Fibroblast of skin of scalp (primary cell): ENCODE measurements at regions not wholly inside any gene's neighbourhood (a gene's known extent, or its start where the extent isn't known, plus 50 kb on each side); places are given as distances from the start of the nearest gene placed in this dataset.
A peak's percentile ranks its signal among the peaks of the same experiment; 100 is the strongest.
"Not testable (repeated sequence)": the region's sequence is repeated elsewhere in the genome, so short reads cannot be mapped to it uniquely, and the experiment has no call there.

Experiments
- DNase-seq: peaks from one replicate; pipeline ENCODE4 v3.0.0-alpha.2; 2013

DNA sequence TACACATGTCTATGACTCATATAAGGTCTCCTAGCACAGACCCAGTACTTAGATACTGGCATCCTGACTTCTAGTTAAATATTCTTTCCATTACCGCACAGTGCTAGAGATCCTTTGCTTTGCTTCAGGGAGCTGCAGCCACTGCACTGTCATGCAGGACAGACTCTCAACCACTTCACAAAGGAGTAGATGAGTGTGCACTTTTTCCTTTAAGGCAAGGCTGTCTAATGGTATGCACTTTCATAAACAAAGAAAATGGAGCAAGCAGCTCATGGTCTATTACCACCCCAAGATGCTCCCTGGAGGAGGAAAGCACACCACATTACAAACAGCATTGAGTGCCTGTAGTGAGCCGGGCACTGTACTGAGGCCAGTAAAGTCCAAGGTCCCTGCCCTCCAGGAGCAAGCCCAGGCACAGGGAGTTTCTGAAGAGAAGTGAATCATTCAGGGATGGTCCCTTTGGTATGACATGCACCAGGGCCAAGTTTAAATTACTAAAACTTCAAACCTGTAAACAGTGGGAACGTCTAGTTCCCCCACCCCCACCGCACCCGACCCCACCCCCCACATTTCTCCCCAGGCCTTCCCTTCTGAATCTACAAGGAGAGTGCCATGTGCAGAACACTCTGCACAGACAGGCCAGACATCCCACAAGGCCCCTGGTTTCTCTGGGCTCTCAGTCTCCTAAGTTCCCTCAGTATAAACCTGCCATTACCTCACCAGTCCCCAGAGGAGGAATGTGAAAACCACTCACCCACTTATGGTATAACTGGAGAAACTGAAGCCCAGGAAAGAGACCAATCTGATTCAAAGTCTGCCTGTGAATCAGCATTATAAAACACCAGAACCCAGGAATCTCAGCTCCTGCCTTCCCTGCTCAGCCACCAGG lies 107.8 kb upstream of the BCL6 start:
- no peak for DNase-seq

DNA sequence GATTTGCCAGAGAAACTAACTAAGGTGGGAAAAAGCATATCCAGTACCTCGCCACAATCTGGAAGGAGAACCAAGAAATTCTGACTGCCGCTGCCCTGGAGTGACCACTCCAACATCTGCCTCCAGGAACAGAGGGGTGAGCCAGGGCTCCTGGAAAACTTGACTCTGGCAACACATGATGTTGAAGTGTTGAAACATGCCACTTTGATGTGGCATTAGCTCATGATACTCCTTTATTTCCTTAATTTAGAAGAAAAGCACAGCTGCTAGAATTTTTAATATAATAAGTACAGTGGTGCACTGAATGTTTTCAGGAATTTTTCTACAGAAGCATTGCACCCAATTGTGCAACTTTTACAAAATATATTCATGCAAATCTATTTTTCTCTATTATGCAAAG lies 109.9 kb upstream of the BCL6 start:
- DNase-seq, result no peak

DNA sequence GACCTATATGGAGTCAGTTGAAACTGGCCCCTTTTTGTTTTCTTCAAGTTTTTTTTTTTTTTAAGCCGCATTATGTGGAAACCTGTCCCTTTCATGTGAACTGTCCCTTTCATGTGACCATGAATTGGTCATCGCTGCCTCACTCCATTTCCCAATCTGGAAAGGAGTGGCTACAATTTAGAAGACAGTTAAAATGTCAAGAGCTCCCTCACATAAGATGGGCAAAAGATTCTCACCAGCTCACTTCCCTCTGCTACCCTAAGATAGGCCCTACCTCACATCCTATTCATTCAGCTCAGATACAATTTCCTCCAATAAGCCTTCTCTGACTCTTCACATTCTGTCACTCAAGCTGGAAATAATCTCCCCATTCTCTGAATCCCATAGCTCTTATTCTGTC lies 111.3 kb upstream of the BCL6 start:
- no peak for DNase-seq

DNA sequence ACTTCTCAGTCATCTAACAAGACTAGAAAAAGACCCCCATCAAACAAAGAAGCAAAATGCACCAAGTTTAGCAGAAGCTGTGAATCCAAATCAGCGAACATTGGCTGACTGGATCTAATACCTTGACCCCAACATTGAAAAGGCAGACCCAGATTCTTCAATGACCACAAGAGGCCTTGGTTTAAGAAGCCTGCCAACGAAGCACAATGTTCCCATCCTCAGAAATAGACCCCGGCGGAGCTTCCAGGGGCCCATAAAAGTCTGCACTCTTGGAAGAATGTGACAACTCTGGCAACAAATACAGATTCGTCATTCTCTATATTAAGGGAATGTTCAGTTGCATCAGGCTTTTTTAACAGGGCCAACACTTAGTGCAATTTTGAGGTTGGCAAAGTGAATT lies 112.8 kb upstream of the BCL6 start:
- no peak for DNase-seq

DNA sequence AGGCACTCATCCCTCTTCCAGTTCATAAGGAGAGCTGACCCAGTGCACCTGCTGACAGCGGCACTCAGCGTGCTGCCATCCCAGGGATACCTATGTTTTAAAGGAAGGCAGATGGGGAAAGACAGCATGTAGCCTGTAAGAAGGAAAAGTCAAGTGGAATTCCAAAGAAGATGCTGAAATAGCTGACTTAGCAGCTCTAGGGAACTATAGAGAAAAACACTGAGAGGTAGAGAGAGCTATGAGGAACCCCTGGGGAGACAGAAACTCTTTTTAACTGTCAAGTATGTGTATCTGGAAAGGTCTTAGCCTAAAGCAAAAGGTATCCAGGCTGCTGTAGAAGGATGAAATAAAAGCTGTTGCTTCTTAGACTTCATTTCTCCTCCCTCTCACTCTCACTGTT lies 113.4 kb upstream of the BCL6 start:
- DNase-seq, result no peak

DNA sequence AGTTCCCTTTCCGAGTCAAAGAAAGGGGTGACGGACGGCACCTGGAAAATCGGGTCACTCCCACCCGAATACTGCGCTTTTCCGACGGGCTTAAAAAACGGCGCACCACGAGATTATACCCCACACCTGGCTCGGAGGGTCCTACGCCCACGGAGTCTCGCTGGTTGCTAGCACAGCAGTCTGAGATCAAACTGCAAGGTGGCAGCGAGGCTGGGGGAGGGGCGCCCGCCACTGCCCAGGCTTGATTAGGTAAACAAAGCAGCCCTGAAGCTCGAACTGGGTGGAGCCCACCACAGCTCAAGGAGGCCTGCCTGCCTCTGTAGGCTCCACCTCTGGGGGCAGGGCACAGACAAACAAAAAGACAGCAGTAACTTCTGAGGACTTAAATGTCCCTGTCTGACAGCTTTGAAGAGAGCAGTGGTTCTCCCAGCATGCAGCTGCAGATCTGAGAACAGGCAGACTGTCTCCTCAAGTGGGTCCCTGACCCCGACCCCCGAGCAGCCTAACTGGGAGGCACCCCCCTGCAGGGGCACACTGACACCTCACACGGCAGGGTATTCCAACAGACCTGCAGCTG lies 117.5 kb upstream of the BCL6 start:
- DNase-seq, result not testable (repeated sequence)

DNA sequence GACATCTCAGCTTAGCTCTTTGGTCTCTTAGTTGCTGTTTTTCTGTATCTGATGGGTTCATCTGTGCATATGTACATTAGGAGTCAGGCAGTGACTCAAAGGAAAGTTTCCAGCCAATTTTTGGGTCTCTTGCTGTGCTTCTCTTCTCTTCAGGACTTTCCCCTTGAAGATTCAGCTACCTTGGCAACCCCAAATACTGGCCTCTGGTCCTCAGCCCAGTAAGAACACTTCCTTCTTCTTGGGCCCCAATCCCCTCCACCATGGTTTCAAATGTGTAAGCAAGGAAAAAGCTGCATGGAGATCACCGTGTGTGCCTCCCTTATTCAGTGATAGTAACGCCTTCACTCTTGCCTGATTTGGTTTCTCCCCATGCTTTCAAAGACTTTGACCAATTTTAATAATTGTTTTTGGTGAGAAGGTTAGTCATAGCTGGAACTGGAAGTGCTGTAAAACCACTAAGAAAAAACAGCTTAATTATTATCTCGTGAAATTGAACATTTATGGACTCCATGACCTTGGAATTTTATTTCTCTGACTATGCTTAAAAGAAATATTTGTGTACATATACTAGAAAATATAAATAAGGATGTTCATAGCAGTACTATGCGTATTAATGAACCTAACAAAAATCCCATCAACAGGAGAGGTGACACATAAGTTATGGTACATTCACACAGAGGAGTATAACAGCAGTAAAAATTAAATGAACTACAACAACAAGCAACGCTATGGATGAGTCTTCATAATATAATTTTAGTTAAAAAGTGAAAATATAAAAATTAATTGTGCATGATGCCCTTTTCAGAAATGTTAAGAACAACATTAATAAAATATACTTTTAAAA lies 125.3 kb upstream of the BCL6 start:
- no peak for DNase-seq

DNA sequence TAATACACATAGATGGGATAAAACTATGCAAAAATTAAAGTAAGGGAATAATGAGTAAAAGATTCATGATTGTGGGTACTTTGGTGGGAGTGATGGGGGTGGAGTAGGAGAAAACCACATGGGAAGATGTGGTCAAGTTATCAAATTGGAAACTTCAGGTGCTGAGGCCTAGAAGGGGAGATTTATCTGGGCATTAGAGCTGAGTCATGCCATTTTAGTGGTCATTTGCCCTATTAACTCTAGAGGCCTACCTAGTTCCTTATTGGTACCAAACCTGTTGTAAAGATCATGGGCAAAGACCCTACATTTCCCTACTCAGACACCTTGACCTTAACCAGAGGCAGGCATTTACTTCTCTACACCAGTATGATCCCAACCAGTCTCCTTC lies 125.9 kb upstream of the BCL6 start:
- no peak for DNase-seq

DNA sequence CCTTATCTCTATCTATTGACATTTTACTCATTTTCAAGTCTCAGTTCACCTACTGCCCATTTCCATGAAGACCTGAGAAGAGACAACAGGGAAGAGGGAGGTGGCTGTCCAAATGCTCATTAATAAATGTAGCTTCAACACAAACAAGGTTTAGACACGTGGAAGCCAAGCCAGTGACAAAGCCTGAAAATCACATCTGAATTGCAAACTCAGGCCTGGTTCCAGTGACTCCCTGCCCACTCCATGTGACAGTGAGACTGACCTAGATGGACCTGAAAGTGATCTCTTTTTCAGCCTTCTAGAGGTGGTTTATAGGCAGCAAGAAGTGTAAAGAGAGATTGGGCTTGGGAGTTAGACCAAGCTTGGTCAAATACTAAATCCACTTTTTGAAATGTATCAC lies 126.6 kb upstream of the BCL6 start:
- DNase-seq, result no peak

DNA sequence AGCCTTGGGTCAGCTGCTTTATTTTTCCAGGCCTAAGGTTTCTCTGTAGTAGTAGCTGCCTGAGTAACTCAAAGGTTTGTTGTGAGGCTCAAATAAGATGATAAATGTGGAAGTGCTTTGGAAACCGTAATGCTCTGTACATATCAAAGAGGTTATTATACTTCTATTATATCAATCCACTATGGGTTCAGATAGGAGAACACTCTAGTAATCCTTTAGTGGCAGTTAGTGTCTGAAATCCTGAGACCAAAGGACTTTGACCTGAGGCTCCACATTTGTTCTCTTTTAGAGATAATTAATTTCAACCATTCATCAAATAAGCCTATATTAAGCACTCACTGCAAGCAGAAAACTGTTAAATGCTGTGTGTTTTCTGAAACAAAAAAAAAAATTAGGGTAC lies 128.6 kb upstream of the BCL6 start:
- no peak for DNase-seq

DNA sequence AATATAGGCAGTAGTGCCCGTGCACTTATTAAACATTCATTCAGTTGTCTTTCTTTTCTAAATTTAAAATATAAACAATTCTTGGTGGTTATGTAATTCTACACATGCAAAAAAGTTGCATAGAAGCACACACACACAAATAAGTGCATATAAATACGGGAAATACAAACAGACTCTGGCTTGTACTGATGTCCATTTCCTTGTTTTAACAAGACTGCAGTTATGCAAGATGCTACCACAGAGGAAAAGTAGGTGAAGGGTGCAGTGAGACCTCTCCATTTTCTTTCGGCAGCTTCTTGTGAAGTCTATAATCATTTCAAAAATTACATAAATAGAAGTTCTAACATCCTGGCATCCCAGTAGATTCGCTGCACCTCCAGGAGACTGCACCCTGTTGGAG lies 130.6 kb upstream of the BCL6 start:
- DNase-seq, result no peak

DNA sequence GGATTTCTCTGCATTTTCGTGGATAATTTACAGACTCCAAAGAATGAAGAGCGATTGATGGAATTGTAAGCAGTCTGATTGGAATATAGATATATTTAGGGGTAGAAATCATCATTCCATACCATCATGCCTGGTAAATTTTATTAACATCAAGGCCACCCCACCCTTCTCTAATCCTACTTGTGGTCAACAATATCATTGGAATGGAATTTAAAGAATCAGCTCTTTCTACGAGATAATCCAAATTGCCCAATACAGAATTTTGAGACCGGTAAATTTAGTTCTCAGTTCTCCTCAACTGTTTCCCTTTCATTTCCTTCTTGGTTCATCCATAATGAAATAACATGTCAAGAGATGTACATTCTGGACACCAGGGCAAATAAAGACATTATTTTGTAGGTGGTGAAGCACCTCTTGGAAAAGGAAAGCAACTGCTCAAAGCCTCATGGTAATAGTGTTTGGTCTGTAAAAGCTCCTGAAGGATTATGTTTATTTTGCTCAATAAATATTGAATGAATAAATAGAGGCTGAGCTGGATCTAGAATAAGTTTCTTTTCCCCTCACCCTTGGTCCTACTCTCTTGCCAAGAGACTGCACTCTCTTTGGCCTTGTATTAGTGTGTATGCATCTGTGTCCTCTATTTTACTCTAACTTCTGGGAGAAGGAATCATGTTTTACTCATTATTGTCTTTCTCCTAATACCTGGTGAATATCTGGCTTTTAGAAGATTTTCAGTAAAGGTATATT lies 133.7 kb upstream of the BCL6 start:
- DNase-seq, result peak; percentile 65

DNA sequence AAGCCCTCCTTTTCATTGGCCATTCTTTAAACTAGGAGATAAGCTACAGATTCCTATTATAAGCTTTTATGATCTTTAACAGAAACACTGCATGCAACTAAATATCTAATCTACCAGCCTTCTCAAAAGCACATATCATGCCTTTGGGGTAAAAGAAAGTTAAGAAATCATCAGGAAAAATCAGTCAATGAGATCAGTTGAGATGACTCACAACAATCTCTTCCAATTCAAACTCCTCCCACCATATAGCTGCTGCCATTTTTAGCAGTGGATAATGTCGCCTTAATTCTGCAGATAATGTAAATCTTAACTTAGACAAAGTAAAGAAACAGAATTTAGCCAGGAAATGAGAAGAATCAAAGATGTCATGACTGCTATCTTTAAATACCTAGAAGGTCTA lies 135.2 kb upstream of the BCL6 start:
- DNase-seq, result no peak

DNA sequence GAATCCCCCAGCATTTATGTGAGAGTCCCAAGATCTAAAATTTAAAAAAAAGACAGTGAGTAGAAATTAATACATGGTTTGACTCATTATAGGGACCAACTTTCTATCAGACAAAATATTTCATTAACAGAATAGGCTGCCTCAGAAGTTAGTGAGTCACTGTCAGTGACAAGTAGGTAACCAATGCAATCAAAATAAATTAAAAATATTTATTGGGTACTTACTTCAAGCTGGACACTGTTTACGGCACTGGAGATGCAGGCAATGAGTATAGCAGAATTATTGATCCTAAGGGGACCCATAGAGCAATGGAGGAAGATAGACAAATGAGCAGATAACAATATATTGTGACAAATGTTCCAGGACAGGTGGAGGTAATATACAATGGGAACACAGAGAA lies 135.6 kb upstream of the BCL6 start:
- no peak for DNase-seq

DNA sequence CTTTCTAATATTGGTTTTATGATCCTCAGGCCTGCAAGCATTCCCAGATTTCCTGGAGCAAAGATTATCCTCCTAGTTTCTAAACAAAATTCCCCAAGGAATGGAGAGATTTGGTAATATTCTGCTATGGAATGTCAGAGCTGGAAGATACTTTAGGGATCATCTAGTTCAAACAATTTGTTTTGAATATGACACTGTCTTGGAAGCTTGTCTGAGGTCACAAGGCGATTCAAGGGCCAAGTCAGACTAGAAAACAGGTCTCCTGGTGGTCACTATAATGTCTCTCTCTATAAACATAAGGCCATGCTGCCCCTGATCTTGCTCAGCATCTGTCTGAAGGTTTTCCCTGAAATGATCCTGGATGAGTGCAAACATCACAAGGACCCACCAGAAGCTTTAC lies 143.4 kb upstream of the BCL6 start:
- DNase-seq, result peak; percentile 20

DNA sequence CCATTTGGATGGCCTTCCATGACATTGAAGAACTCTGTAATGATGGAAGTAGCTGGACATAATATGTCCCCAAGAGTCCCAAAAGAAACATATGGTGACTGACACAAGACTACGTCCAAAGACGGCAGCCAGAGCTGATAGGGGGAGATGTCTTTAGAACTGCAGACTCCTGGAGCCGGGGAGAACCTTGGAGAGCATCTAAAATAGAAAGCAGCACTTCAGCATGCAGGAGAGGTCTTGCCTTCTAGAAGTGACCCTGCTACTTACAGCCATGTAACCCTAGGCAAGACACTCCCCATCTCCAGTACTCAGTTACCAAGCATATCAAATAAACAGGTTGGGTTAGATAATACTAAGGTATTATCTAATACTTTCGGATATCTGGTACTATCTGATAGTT lies 143.8 kb upstream of the BCL6 start:
- no peak for DNase-seq

DNA sequence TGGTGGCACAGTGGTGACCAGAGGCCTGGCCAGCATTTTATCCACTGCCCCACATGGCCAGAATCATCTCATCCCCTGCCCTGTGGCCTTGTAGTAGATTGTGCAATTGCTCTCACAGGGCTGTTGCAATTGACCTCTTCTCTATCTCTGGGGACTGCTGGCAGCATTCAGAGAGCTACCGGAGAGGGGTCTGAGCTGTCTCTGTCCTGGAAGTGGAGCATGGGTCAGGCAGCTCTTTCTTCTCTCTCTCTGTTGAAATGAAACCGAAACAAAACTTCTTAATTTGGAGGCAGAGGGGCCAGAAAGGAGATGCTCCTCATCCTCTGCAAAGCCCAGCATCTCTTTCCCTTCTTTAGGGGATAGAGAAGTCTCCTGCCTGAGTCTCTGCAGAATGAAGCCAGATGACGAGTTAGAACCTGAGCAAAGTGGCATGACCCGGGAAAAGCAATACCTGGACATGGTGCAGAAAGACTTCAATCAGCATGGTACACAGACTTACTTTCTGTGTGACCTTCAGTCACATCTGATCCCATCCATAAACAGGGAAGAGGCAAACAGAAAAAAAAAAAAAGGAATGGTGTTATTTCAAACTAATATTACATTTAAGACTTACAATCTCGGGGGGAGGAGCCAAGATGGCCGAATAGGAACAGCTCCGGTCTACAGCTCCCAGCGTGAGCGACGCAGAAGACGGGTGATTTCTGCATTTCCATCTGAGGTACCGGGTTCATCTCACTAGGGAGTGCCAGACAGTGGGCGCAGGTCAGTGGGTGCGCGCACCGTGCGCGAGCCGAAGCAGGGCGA lies 144.5 kb upstream of the BCL6 start:
- no peak for DNase-seq

DNA sequence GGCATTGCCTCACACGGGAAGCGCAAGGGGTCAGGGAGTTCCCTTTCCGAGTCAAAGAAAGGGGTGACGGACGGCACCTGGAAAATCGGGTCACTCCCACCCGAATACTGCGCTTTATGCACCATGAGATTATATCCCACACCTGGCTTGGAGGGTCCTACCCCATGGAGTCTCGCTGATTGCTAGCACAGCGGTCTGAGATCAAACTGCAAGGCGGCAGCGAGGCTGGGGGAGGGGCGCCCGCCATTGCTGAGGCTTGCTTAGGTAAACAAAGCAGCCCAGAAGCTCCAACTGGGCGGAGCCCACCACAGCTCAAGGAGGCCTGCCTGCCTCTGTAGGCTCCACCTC lies 145.1 kb upstream of the BCL6 start:
- DNase-seq, result not testable (repeated sequence)

DNA sequence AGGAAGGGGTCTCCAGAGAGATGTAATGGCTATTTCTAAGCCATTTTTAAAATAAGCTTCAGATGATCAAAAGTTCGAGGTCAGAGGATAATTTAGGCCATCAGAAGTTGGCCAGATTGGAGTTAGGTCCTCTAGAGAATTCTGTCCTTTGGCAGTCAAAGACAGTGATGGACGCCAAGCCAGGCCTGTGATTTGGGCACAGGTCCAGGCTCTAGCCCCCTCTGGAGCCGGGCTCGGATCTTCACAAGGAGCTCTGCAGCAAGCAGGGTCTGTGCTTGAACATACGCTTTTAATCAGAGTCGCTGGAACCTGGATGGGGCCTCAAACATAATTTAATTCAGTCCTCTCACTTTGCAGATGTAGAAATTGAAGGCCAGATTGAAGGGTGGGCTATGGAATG lies 151.4 kb upstream of the BCL6 start:
- no peak for DNase-seq

DNA sequence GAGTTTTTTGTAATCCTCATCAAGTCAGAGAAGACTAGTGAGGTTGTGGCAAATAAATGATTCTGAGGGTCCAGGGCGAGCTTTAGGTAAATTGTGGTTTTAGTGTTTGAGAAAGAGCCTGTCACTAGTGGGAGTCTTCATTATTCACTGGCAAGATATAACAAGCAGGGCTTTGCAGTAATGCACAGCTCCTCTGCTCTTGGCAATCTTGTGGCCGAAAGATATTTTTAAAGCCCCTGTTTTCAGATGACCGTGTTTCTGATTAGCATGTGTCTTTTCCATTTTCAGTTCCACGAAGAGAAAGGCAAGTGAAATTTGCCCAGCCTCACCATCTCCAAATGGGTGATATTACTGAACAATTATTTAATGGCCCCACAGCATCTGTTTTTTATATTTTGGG lies 154.0 kb upstream of the BCL6 start:
- no peak for DNase-seq

DNA sequence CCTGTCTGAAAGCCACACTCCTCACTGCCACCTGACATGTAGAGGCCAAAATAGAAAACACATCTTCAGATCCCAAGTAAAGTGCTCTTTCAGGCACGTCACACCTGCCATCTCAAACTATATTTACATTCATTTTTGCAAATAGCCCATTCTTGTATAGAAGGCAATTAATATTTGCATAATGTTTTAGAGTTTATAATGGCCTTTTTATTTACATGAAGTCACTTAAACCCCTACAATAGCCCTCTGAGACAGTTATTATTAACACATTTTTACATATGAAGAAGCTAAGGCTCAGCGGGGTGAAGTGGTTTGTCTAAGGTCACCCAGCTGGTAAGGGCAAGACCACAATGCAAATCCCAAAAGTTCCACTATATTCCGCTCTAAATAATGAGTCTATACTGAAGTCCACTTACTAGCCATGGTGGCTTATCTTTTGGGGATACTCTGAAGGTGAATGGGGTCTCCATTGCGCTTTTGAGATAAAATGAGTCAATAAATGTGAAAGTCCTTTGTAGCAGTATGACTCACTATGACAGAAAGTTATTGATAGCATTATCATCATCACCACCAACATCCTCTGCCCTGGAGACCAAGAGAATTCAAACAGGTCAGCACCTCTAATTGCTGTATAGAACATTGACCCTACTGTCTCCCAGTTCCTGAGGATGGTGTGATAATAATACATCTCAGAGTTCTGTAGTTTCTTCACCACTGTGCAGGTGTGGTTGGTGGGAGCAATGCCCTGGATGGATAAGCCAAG lies 155.9 kb upstream of the BCL6 start:
- DNase-seq, result no peak
